ENCODE measurements at regions not wholly inside any gene's neighbourhood (a gene's known extent, or its start where the extent isn't known, plus 50 kb on each side); places are given as distances from the start of the nearest gene placed in this dataset.
A peak's percentile ranks its signal among the peaks of the same experiment; 100 is the strongest.

- DNase-seq (ENCODE audit: insufficient read length, low spot score) (no peak), FAIRE-seq (no peak)
- no peak for TF ChIP-seq CTCF (IDR thresholded peaks at IDR 0.05; ENCODE audit: insufficient read depth, missing control alignments)
These were observed 206.4 kb upstream of the RAB4A start for GRCh38 chr1:229064320-229065168.

- no peak for TF ChIP-seq CTCF (IDR thresholded peaks at IDR 0.05; ENCODE audit: insufficient read depth, missing control alignments)
- DNase-seq (ENCODE audit: insufficient read length, low spot score) (no peak), FAIRE-seq (no peak)
These were observed 205.3 kb upstream of the RAB4A start for GRCh38 chr1:229065613-229066012.

DNA sequence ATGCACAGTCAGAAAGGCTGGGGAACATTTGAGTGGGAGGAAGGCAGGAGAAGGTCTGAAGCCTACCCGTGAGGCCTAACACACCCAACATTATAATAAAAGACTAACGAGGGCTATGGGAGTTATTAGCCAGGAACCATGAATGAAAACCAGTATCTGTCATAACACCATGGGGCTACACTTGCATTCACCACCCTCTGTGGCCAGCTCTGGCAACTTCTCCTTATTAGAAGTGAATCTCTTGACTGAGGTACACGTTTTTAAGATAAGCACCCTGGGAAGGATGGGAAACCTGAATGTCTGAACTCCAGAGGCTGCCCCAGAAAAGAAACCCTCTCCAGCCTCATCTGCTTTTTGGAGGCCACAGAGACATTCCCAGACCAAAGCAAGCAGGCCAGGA, 204.3 kb upstream of the RAB4A start:
- no peak for TF ChIP-seq CTCF (IDR thresholded peaks at IDR 0.05; ENCODE audit: insufficient read depth, missing control alignments)
- FAIRE-seq (no peak), DNase-seq (ENCODE audit: insufficient read length, low spot score) (no peak)

DNA sequence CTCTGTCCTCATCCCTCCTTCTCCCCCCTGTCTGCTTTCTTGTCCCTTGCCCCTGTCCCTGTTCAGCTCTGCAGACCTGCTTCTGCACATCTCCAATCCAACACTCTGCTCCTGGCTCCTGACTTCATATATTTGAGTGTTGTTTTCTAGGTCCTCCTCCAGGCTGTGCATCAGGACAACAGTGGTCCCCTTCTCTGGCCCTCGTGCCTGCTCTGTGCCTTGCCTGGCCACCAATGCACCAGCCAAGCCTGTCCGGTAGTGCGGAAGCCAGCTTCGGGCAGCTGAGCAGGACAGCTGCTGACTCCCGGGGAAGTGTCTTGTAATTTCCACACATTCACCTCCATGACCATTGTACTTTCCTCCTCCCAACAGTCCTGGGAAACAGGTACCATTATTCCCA, 203.4 kb upstream of the RAB4A start:
- DNase-seq (ENCODE audit: insufficient read length, low spot score) (no peak), FAIRE-seq (no peak)
- TF ChIP-seq CTCF (IDR thresholded peaks at IDR 0.05; ENCODE audit: insufficient read depth, missing control alignments) = no peak

- DNase-seq (ENCODE audit: insufficient read length, low spot score) (no peak), FAIRE-seq (no peak)
- no peak for TF ChIP-seq CTCF (IDR thresholded peaks at IDR 0.05; ENCODE audit: insufficient read depth, missing control alignments)
These were observed 202.5 kb upstream of the RAB4A start for GRCh38 chr1:229068270-229068987.

GRCh38 chr1:229069176-229069575, 201.7 kb upstream of the RAB4A start:
- FAIRE-seq = peak; percentile 29
- no peak for TF ChIP-seq CTCF (IDR thresholded peaks at IDR 0.05; ENCODE audit: insufficient read depth, missing control alignments)
- no peak for DNase-seq (ENCODE audit: insufficient read length, low spot score)

DNA sequence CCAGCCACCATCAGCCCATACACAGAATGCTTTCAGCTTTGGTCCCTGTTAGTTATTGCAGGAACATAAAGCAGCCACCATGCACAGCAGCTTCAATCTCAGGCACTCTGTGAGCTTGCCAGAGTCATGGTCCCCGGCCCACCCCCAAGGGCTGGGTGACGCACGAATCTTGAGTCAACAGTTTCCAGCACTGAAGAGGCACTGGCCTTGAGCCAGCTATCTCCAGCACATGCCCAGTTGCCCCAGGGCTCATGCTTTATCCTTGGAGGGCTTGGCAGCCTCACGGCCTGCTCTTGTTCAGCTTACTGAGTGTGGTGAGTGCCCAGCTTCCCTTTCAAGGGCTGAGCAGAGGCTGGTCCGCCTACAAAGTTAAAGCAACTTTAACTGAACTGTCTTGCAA, 200.7 kb upstream of the RAB4A start:
- no peak for TF ChIP-seq CTCF (IDR thresholded peaks at IDR 0.05; ENCODE audit: insufficient read depth, missing control alignments)
- no peak for DNase-seq (ENCODE audit: insufficient read length, low spot score)
- no peak for FAIRE-seq
